ENCODE measurements at regions not wholly inside any gene's neighbourhood (a gene's known extent, or its start where the extent isn't known, plus 50 kb on each side); places are given as distances from the start of the nearest gene placed in this dataset.
A peak's percentile ranks its signal among the peaks of the same experiment; 100 is the strongest.

DNA sequence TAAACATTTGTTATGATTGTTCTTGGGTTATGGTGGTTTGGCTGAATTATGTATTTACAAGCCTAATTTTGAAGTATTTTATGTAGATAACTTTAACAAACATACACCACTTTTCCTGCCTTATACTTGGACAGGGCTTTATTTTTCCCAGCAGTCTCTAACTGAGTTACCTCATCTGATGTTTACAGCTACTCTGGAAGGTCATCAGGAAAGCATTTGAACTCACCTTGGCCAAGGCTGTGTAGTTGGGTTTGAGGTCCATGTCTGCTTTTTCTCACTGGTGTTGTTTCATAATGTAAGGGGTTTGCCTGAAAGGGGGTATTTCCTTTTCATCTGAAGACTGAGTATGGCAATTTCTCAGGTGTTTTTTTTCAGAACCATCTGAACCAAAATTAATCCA, 193.5 kb downstream of the RWDD3 start:
- no peak for DNase-seq (ENCODE audit: low read depth, low spot score)

- no peak for DNase-seq (ENCODE audit: low read depth, low spot score)
These were observed 197.2 kb downstream of the RWDD3 start for GRCh38 chr1:95431235-95431634.

- no peak for DNase-seq (ENCODE audit: low read depth, low spot score)
These were observed 201.6 kb downstream of the RWDD3 start for GRCh38 chr1:95435611-95436010.

DNA sequence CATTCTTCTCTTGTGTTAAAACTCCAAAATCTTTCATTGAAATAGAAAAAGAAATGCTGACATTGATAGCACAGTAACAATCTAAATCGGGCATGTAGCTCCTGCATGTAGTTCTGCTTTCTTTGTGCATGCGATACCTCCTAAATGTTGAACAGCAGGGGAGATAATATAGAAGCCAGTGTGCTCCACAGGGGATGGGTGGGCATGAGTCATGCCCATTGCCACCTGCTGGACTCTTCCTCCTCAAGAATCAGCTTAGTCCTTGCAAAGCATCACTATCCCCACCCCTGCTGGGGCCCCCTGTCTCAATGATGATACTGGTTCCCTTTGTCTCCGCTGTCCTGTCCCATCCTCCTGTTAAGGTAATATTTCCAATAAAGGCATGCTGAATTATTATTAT, 203.0 kb downstream of the RWDD3 start:
- no peak for DNase-seq (ENCODE audit: low read depth, low spot score)

DNA sequence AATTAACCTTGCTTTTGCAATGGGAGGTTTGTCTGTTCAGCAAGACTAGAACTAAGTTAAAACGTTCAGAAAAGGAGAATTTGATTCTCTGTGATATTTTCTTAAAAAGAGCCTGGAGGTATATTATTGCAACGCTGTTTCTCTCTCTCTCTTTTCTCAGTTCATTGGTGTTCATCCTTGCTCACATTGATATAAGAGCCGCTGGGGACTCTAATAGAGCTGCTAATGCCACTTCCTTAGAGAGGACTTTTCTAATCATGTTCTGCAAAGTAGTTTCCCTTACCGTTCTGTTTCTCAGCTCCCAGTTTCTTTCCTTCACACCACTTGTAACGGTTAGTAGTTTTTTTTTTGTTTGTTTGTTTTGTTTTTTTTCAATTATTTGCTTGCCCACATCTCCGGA, 203.8 kb downstream of the RWDD3 start:
- DNase-seq (ENCODE audit: low read depth, low spot score), result no peak

- no peak for DNase-seq (ENCODE audit: low read depth, low spot score)
These were observed 204.4 kb downstream of the RWDD3 start for GRCh38 chr1:95438218-95438948.

DNA sequence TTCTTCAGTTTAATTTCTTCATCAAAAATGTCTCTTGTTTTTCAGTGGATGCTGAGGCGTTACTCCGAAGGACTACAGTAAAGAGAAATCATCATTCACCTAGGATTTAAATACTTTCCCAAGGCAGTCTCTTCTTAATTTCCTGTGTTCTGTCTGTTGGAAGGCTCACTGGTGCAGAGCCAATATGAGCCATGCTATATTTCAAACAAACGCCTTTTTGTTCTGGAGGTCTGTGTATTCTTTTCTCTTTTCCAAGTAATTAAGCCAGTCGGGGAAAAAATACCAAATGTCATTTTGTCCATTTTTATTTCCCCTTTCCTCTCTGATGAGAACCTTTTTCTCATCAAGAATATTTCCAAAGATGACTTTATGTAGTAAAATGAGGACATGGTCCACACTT, 206.5 kb downstream of the RWDD3 start:
- DNase-seq (ENCODE audit: low read depth, low spot score), result no peak

DNA sequence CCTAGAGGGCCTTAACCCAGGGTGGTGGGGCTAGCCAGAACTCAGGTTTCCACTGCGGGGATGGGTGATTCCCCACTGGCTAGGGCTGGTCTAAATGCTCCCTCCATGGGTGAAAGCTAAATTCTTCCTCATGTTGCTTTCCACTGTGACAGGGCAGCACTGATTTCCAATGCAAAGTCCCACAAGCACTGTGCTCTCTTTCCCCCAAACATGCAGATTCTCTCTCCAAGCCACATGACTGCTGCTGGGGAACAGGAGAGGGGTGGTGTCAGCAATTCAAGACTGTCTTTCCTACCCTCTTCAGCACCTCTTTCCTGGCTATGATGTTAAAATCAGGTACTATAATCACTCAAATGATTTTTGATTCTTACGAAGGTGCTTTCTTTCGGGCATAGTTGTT, 215.5 kb downstream of the RWDD3 start:
- no peak for DNase-seq (ENCODE audit: low read depth, low spot score)

DNA sequence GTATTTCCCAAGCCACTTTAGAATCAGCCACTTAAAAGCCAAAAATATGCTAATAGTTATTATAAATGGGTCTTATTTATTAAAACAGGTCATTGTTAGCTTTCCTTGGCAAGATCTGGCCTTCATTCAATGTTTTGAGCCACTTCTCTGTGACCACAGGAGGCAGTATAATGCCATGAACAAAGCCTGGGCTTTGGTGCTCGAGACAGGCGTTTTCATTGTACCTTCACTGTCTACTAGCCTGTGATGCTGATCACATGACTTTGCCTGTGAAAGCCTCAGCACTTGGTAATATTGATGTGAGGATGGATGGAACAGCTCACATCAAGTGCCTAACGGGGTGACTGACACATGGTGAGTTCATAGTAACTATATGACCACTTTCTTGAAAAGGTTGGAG, 217.0 kb downstream of the RWDD3 start:
- peak; percentile 37 for DNase-seq (ENCODE audit: low read depth, low spot score)

DNA sequence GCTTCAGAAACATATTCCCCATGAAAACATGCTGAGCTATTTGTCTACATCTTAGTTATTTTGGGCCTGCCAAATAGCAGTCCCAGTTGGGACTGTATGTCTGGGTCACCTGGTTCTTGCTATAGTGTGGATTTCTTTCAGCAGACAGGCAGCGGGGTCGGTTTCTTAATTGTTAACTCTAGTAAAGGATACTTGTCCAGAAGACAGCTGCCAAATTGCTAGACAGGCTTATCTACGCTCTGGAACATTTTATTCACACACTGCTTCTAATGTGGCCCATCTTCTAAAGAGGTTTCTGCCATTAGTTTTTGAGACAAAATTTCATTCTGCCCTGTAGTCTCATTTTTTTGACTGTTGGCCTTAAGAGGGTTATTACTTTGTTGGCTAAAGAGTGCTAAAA, 217.9 kb downstream of the RWDD3 start:
- no peak for DNase-seq (ENCODE audit: low read depth, low spot score)

GRCh38 chr1:95453053-95453452, 219.0 kb downstream of the RWDD3 start:
- no peak for DNase-seq (ENCODE audit: low read depth, low spot score)

GRCh38 chr1:95467036-95467435, 233.0 kb downstream of the RWDD3 start:
- no peak for DNase-seq (ENCODE audit: low read depth, low spot score)

- DNase-seq (ENCODE audit: low read depth, low spot score), result no peak
These were observed 241.9 kb downstream of the RWDD3 start for GRCh38 chr1:95475686-95476457.

- DNase-seq (ENCODE audit: low read depth, low spot score), result no peak
These were observed 262.3 kb downstream of the RWDD3 start for GRCh38 chr1:95496307-95496706.

GRCh38 chr1:95496773-95497172, 262.8 kb downstream of the RWDD3 start:
- DNase-seq (ENCODE audit: low read depth, low spot score), result no peak

DNA sequence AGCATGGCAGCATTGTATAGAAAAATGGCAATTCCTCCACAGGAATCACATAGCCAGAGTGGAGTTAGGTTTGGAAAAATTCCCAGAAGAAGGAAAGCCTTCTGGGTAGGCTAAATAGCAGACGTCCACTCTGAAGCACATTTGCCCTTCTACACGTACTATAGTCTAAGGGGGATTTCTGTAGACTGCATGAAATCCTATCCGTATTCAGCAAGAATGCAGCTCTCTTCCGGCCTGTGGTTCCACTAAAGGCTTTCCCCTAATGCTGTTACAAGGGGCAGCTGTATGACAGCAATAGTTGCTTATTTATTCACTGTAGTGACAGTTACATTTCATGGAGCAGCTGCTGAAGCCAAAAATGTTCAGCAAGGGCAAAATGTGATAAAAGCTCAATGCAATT, 263.6 kb downstream of the RWDD3 start:
- DNase-seq (ENCODE audit: low read depth, low spot score), result no peak

DNA sequence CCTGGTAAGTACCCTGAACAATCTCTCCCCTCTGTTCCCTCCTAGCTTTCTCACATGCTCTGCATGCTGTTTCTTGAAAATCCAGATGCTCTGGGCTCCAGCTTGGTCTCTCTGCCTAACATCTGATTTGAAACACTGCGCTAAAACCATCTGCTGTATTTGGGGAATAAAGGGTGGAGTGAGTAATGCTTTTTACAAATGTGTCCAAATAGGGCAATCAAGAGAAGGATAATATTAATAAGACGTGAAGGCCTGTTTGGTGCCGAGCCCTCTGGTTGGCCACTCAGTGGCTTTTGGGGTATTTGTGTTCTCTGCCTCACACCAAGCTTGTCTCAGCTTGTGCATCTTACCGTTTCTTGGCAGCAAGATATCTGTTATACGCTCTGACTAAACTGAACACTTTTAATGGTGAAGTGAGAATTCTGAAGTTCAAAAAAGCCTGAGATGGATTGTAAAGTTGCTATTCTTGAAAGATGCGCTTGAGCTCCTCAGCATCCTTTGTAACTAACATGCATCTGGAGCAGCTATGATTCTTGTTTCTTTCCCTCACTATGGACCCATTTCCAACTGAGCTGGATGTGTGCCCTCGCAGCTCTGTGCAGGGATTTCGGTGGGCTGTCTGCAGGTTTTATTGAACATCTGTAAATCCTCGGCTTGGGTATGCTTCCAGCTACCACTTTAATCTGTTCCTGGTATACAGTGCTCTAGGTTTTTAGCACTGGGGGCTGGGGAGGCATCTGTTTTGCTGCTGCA, 269.4 kb downstream of the RWDD3 start:
- no peak for DNase-seq (ENCODE audit: low read depth, low spot score)

GRCh38 chr1:95504321-95504720, 270.3 kb downstream of the RWDD3 start:
- DNase-seq (ENCODE audit: low read depth, low spot score), result no peak

DNA sequence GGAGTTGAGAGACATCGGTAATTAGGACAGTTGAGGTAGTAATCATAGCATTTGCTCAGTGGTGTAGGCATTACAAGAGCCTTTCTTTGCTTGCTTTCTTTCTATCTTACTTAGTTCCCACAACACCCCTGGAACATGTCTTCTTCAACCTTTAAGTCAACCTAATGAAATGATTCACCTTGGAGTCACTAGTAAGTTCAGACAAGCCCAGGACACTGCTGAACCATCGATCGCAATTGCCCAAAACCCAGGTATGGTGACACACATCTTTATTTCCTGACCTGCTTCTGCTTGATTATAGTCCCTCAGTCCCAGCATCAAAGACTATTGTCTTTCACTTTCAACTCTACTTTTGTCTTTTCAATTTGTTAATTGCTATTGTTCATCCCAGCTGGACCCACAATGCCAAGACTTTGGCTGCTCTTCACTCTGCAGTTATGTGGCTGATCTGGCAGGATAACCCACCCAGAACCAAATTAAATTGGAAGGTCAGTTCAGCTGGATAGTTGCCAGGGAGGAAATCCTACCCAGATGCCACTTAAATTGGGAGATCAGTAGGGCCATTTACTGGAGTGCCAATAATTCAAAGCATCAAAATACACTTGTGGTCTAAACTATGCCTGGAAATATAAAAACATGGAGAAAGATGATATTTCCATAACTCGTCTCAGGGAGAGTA, 272.9 kb downstream of the RWDD3 start:
- DNase-seq (ENCODE audit: low read depth, low spot score), result no peak

DNA sequence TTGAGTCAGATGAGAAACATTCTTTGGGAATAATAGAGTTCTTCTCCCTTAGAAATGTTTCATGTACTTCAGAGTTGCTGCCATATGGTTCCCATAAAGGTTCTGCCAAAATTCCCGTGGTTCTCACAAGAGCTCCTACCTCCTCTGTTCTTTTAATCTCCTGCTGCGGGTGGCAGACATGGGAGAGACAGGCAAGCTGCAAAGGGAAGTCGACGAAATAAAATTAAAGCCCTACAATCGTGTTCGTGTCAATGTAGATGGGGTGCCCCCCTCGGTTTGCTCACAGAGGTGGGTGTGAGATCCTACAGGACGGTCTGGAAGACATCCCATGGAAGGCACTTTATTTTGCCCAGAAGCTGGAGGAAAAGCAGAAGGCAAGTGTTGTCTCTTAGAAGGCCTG, 276.0 kb downstream of the RWDD3 start:
- DNase-seq (ENCODE audit: low read depth, low spot score), result no peak

DNA sequence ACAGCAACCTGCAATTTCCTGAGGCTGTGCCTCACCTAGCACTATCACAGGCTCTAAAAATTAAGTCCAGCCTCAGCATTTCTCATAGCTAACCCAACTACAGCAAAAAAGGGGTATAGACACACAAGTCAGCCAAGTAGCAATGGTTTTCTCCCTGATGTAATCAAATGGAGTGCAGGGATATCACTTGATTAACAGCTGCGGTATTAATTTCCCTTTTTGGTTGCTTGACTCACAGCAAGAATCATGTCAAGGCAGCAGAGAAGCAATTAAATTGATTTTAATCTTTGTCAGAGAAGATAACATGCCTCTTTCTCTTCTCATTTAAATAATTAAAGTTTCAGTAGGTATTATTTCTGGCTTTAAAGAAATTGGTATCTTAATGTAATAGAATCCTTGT, 278.9 kb downstream of the RWDD3 start:
- DNase-seq (ENCODE audit: low read depth, low spot score), result no peak

DNA sequence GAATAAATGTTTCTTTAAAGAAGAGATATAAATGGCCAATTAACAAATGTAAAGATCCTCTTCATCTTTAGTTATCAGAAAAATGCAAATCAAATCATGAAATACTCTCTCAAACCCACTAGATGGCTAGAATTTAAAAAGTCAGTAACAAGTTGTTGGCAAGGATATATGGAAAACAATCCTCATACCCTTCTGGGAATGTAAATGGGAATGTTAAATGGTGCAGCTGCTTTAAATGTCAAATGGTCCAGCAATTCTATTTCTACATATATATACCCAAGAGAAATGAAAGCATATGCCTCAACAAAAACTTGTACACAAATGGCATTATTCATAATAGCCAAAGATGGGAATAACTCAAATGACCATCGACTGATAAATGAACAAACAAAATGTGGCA, 283.5 kb downstream of the RWDD3 start:
- no peak for DNase-seq (ENCODE audit: low read depth, low spot score)

Data from ELF-1 (cell line).